GM18499 (cell line): ENCODE measurements at regions not wholly inside any gene's neighbourhood (a gene's known extent, or its start where the extent isn't known, plus 50 kb on each side); places are given as distances from the start of the nearest gene placed in this dataset.

ENCODE experiments used
- ATAC-seq: cut with Tn5 transposase; IDR thresholded peaks from one replicate; pipeline ENCODE4 v1.9.1; 2021; ENCODE audit warnings: moderate number of reproducible peaks; ENCODE audit not compliant: insufficient read depth, unreplicated experiment

- ATAC-seq = no peak
Observed at GRCh38 chr2:118527571-118527970, 319.9 kb downstream of the EN1 start.

GRCh38 chr2:118525346-118525745 is 322.1 kb downstream of the EN1 start:
- no peak for ATAC-seq

GRCh38 chr2:118524911-118525310 is 322.5 kb downstream of the EN1 start:
- ATAC-seq = no peak

GRCh38 chr2:118523761-118524160 is 323.7 kb downstream of the EN1 start:
- ATAC-seq = no peak

- no peak for ATAC-seq
Observed at GRCh38 chr2:118521960-118522359, 325.5 kb downstream of the EN1 start.

GRCh38 chr2:118521272-118521671 is 326.2 kb downstream of the EN1 start:
- no peak for ATAC-seq

- ATAC-seq = no peak
Observed at GRCh38 chr2:118520246-118520645, 327.2 kb downstream of the EN1 start.

GRCh38 chr2:118519511-118519910 is 327.9 kb downstream of the EN1 start:
- ATAC-seq = no peak

- no peak for ATAC-seq
Observed at GRCh38 chr2:118510807-118511206, 336.6 kb downstream of the EN1 start.

GRCh38 chr2:118509319-118510004 is 338.0 kb downstream of the EN1 start:
- no peak for ATAC-seq

GRCh38 chr2:118508282-118508681 is 339.2 kb downstream of the EN1 start:
- no peak for ATAC-seq

GRCh38 chr2:118505436-118505835 is 342.0 kb downstream of the EN1 start:
- ATAC-seq = no peak

- no peak for ATAC-seq
Observed at GRCh38 chr2:118502106-118502505, 345.3 kb downstream of the EN1 start.

- no peak for ATAC-seq
Observed at GRCh38 chr2:118498943-118499342, 348.5 kb downstream of the EN1 start.

GRCh38 chr2:118496870-118497611 is 350.4 kb downstream of the EN1 start:
- no peak for ATAC-seq

- no peak for ATAC-seq
Observed at GRCh38 chr2:118496467-118496866, 351.0 kb downstream of the EN1 start.

GRCh38 chr2:118495290-118495689 is 352.2 kb downstream of the EN1 start:
- no peak for ATAC-seq

GRCh38 chr2:118493213-118493612 is 354.2 kb downstream of the EN1 start:
- no peak for ATAC-seq

- ATAC-seq = no peak
Observed at GRCh38 chr2:118492335-118492734, 355.1 kb downstream of the EN1 start.

GRCh38 chr2:118490330-118490729 is 357.1 kb downstream of the EN1 start:
- ATAC-seq = no peak

GRCh38 chr2:118489712-118490299 is 357.6 kb downstream of the EN1 start:
- no peak for ATAC-seq

- ATAC-seq = no peak
Observed at GRCh38 chr2:118481299-118481698, 366.1 kb downstream of the EN1 start.
